NCI-H345 treated with DMSO at 0.1 percent for 48 hours (cell line): ENCODE measurements at regions not wholly inside any gene's neighbourhood (a gene's known extent, or its start where the extent isn't known, plus 50 kb on each side); places are given as distances from the start of the nearest gene placed in this dataset.
"Not testable (repeated sequence)": the region's sequence is repeated elsewhere in the genome, so short reads cannot be mapped to it uniquely, and the experiment has no call there.

Experiments
- DNase-seq: peaks from one replicate; lab custom pipeline; 2025; ENCODE audit not compliant: unreplicated experiment; lab: John Stamatoyannopoulos, UW

DNA sequence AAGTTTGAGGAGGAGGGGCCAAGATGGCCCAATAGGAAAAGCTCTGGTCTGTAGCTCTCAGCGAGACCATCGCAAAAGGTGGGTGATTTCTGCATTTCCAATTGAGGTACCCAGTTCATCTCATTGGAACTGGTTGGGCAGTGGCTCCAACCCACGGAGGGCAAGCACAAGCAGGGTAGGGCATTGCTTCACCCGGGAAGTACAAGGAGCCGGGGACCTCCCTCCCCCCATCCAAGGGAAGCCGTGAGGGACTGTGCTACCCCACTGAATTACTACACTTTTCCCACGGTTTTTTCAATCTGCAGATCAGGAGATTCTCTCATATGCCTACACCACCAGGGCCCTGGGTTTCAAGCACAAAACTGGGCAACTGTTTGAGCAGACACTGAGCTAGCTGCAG lies 58.0 kb upstream of the EFCAB3 start:
- no peak for DNase-seq

DNA sequence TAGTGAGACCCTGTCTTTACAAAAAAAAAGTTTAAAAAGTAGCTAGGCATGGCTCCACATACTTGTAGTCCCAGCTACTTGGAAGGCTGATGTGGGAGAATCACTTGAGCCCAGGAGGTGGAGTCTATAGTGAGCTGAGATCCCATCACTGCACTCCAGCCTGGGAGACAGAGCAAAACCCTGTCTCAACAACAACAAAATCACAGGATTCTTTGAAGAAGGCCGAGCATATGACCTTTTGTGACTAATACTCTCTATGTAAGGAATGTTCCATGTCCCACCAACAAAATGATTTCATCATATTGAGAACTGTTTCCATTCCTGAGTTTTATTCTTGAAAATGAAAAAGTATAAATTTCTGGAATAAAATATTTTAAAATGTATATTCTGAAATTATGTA lies 58.9 kb upstream of the EFCAB3 start:
- DNase-seq, result no peak

GRCh38 chr17:62319846-62320245 lies 60.5 kb upstream of the EFCAB3 start:
- DNase-seq, result no peak

- DNase-seq, result no peak
These were observed 71.0 kb upstream of the EFCAB3 start for GRCh38 chr17:62309396-62309795.

GRCh38 chr17:62307196-62307595 lies 73.2 kb upstream of the EFCAB3 start:
- DNase-seq, result no peak

- DNase-seq, result no peak
These were observed 76.9 kb upstream of the EFCAB3 start for GRCh38 chr17:62303476-62303875.

GRCh38 chr17:62300697-62301096 lies 79.7 kb upstream of the EFCAB3 start:
- no peak for DNase-seq

DNA sequence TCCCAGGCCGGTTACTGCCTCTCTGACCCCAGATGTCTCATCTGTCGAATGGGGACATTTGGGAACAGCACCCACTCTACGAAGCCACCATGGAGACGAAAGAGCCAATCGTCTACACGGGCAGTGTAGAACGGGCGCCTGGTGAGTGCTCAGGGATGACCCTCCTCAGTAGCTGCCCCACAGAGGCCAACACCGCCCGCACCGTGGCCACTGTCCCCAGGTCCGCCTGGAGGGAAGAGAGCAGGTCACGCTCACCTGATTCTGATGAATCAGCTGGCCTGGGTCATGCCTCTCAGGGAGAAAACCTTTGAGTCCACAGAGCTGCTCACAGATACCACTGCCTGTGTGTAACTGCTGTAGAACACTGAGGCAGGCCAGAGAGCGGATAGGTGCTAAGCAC lies 105.1 kb upstream of the EFCAB3 start:
- DNase-seq, result not testable (repeated sequence)

DNA sequence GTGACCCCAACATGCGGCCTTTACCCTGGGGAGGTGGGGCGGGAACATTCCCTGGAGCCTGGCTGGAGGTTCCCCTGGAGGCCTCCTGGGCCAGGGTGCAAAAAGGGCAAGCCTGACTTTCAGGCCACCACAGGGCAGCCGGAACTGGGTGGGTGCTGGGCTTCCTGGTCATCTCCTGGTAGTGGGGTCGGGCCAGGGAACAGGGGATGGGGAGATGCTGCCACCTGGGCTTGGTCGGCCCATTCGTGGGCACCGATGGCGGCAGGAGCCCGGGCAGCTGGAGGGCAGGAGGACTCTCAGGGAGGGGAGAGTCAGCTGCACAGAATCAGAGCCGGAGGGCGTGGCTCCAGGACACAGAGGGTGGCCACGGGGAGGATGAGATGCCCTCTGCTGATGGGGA lies 112.0 kb upstream of the EFCAB3 start:
- not testable (repeated sequence) for DNase-seq

DNA sequence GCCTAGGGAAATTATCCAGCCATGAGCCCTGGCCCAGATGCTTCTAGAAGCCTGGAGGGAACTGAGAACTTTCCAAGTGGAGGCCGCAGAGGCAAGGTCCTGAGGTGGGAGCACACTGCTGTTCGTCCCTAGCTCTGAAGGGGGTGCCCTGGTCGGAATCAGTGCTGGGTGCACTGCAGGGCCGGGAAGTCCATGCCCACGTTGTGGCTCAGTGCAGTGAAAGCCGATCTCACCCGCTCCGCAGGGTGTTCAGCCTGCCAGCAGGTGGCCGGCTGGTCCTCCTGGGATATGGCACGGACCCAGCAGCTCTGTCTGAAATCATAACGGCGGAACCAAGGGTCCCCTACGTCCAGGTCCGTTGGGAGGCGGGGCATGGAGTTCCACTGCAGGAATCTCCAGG lies 115.4 kb upstream of the EFCAB3 start:
- DNase-seq, result not testable (repeated sequence)

GRCh38 chr17:62255791-62256190 lies 124.6 kb upstream of the EFCAB3 start:
- DNase-seq, result not testable (repeated sequence)

DNA sequence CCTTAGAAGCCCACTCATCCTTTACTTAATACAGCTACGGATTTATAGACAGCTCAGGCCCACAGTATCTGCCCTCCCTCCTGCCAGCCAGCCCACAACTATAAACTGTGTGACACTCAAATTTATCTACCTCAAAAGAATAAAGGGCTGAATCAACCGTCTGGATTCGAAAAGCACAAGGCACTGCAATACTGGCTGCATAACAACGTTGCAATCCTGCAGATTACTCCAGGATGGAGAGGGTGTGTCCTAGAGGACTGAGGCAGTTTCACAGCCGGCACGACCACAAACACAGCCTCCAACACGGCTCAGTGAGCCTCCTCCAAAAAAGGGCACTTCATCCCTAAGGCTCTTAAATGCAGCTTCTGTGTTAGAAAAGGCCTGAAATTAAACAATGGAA lies 138.3 kb upstream of the EFCAB3 start:
- DNase-seq, result not testable (repeated sequence)

DNA sequence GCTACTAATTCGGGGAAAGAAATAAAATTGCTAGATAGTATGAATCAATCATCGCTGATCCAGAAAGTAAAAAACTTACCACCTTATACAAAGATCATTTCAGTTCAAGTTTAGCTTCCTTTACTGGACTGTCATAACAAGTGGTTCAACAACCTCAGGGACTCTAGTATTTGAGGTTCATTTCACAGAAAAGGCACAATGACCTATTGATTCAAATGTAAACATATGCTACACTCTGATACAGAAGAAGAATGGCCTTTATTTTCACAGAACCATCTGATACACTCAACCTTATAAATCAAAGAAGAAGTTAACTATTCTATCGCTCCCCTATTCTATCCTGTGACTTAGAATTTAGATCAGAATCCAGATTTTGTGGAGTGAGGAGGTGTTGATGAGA lies 140.8 kb upstream of the EFCAB3 start:
- DNase-seq, result not testable (repeated sequence)

DNA sequence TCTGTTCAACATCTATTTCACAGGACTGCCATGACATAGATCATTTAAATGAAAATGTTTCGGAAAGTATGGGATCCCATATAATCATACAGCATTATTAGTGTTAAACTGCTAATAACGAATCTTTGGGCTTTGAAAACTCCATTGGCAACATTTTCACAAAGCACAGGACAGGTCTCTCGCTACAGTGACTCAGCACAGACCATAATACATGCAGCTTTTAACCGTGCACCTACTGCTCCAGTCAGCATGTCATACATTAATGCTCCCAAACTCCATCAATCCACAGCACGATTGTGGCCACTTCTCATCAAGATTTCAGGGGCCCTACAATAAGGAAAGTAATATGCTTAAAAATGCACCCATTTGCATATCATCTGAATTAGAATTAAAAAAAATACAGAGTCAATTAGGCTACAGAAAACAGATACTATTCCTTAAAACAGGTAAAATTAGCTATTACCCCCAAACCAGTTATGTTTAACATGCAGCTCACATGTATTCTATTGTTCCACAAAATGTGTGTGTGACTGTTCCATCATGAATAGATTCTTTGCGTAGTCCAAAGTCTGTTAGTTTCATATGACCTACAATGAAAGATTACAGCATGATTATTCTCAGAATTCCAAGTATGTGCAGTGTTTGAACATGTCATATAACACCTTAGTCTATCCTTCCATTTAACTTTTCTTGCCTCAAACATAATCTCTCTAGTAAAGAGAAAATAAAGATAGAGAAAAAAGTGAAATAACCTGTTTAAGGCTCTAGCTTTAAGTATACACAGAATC lies 141.6 kb upstream of the EFCAB3 start:
- not testable (repeated sequence) for DNase-seq

DNA sequence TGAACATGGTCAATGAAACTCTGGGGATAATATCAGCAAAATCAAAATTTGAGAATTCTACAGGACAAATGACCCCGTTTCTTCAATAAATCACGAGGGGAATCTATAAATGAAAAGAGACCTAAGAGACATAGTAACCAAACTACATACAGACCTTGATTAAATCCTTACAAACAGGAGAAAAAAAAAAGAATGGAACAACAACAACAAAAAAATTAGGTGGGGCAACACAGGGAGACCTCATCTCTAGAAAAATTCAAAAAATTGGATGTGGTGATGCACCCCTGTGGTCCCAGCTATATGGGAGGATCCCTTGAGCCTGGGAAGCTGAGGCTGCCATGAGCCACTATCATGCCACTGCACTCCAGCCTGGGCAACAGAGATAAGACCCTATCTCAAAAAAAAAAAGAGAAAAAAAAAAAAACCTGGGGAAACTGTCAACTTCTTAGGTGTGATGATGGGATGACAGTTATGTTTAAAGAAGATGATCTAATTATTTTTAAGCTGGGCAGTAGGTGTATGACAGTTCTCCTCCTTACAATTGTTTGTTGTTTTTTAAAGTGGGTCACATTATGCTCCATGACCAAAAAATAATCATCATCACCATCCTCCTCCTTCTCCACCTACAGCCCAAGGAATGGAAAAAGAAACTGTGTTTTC lies 146.4 kb upstream of the EFCAB3 start:
- not testable (repeated sequence) for DNase-seq

- not testable (repeated sequence) for DNase-seq
These were observed 149.1 kb upstream of the EFCAB3 start for GRCh38 chr17:62231293-62231692.

- DNase-seq, result not testable (repeated sequence)
These were observed 153.6 kb upstream of the EFCAB3 start for GRCh38 chr17:62226610-62227240.

- not testable (repeated sequence) for DNase-seq
These were observed 156.8 kb upstream of the EFCAB3 start for GRCh38 chr17:62223585-62223984.

DNA sequence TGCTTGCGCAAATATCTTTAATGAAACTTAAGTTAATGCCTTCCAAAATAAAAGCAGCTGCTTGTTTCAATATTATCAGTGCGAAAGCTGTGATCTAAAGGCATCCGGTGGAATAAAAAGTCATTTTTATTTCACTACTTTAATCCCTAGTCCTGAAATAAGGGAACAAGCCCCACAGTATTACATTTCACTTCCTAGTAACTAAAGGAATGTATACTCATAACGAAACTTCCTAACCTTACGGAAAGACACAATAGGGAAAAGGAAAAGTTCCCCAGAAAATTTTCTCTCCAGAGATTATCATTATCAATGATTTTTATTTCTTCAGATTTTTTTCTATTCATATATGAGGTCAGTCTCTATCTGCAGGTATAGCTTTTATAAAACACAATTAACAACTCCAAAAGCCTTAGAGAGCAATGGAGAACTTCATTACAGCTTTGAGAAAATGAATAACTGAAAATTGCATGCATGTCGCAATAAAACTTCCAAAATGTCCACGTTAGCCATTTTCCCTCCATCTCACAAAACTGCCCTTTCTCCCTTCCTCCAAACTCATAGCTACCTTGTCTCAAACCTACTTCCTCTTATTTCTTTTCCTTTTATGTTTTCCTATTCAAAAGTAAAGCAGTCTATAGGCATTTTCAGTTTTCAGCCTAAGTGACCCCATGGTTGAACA lies 154.3 kb upstream of the MED13 start:
- DNase-seq, result no peak

GRCh38 chr17:62216847-62217246 lies 151.8 kb upstream of the MED13 start:
- no peak for DNase-seq

DNA sequence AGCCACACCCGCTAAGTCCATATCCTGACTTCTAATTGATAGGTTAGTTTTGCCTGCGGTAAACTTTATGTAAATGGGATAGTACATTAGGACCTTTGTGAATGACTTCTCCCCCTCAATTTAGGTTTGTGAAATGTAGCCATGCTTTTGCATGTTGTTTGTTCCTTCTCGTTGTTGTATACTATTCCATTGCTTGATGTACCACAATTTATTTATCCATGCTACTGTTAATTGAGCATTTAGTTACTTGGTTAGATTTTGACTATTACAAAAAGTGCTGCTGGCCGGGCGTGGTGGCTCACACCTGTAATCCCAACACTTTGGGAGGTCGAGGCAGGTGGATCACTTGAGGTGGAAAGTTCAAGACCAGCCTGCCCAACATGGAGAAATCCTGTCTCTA lies 150.8 kb upstream of the MED13 start:
- not testable (repeated sequence) for DNase-seq
